HEK293 (cell line): ENCODE measurements at regions not wholly inside any gene's neighbourhood (a gene's known extent, or its start where the extent isn't known, plus 50 kb on each side); places are given as distances from the start of the nearest gene placed in this dataset.

ENCODE experiments used
- CTCF ChIP-seq: fragments of 450-650 bp; formaldehyde crosslinking; IDR thresholded peaks from 2 replicates; pipeline ENCODE4 v1.5.1; 2016; ENCODE audit warnings: missing biosample characterization, missing genetic modification characterization
- PATZ1 ChIP-seq: fragments of 450-650 bp; formaldehyde crosslinking; IDR thresholded peaks from 2 replicates; pipeline ENCODE4 v1.5.1; 2016; ENCODE audit warnings: missing biosample characterization, missing genetic modification characterization
- PRDM2 ChIP-seq: fragments of 450-650 bp; formaldehyde crosslinking; IDR thresholded peaks from 2 replicates; pipeline ENCODE4 v1.5.1; 2016; ENCODE audit warnings: missing biosample characterization, missing genetic modification characterization, borderline replicate concordance
- RBAK ChIP-seq: fragments of 450-650 bp; formaldehyde crosslinking; IDR thresholded peaks from 2 replicates; pipeline ENCODE4 v1.5.1; 2016; ENCODE audit warnings: missing biosample characterization, missing genetic modification characterization
- SP2 ChIP-seq: fragments of 450-650 bp; formaldehyde crosslinking; IDR thresholded peaks from 2 replicates; pipeline ENCODE4 v1.5.1; 2016; ENCODE audit warnings: missing biosample characterization, missing genetic modification characterization
- TCF7L2 ChIP-seq: IDR thresholded peaks from 2 replicates; pipeline ENCODE4 v1.6.1; 2011; ENCODE audit warnings: low read depth, mild to moderate bottlenecking, inconsistent platforms, low read length, moderate library complexity, borderline replicate concordance
- ZNF24 ChIP-seq: fragments of 450-650 bp; formaldehyde crosslinking; IDR thresholded peaks from 2 replicates; pipeline ENCODE4 v1.5.1; 2016; ENCODE audit warnings: missing biosample characterization, missing genetic modification characterization
- ZNF423 ChIP-seq: fragments of 450-650 bp; formaldehyde crosslinking; IDR thresholded peaks from 2 replicates; pipeline ENCODE4 v1.5.1; 2016; ENCODE audit warnings: missing biosample characterization, missing genetic modification characterization
- ZNF629 ChIP-seq: fragments of 450-650 bp; formaldehyde crosslinking; IDR thresholded peaks from 2 replicates; pipeline ENCODE4 v1.5.1; 2017; ENCODE audit warnings: missing biosample characterization, missing genetic modification characterization
- ZNF76 ChIP-seq: fragments of 450-650 bp; formaldehyde crosslinking; IDR thresholded peaks from 2 replicates; pipeline ENCODE4; 2016; ENCODE audit warnings: low read depth, missing biosample characterization, missing genetic modification characterization, borderline replicate concordance
- ZSCAN5A ChIP-seq: fragments of 450-650 bp; formaldehyde crosslinking; IDR thresholded peaks from 2 replicates; pipeline ENCODE4 v1.5.1; 2016; ENCODE audit warnings: missing biosample characterization, missing genetic modification characterization

GRCh38 chr18:78582898-78583738 lies 396.5 kb upstream of the SALL3 start:
- TF ChIP-seq RBAK (tag by site-specific recombination) (no peak), ZNF629 (tag by site-specific recombination) (no peak), CTCF (no peak), TCF7L2 (no peak), PATZ1 (tag by site-specific recombination) (no peak), ZSCAN5A (tag by site-specific recombination) (no peak), SP2 (tag by site-specific recombination) (no peak), ZNF76 (tag by site-specific recombination) (no peak), ZNF423 (tag by site-specific recombination) (no peak), PRDM2 (tag by site-specific recombination) (no peak), ZNF24 (tag by site-specific recombination) (no peak)
